GM19328 (cell line): ENCODE measurements at regions not wholly inside any gene's neighbourhood (a gene's known extent, or its start where the extent isn't known, plus 50 kb on each side); places are given as distances from the start of the nearest gene placed in this dataset.
"Not testable (repeated sequence)": the region's sequence is repeated elsewhere in the genome, so short reads cannot be mapped to it uniquely, and the experiment has no call there.

ENCODE experiments used
- ATAC-seq: cut with Tn5 transposase; IDR thresholded peaks from one replicate; pipeline ENCODE4 v1.9.1; 2021; ENCODE audit warnings: mild to moderate bottlenecking, moderate library complexity; ENCODE audit not compliant: unreplicated experiment

DNA sequence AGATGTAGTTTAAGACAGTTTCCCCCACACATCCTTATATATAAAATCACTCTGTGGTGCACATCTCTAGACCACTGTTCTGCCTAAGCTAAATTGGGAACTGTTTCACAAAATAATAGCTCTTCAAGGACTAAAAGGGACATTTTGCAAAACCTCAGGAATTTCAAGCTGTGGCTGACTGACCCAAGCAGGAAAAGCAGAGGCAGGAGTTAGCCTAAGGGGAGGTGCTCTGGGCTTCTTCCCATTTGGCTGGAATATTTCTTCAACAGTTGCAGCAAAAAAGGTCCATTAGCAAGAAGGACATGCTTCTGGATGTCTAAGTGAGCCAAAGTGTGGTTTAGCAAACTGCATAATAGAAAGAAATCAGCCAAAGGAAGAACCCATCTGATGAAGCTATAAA lies 551.2 kb upstream of the ANKRD30A start:
- ATAC-seq: no peak

- ATAC-seq: no peak
Observed at GRCh38 chr10:36573246-36573645, 552.2 kb upstream of the ANKRD30A start.

- ATAC-seq: no peak
Observed at GRCh38 chr10:36564433-36564832, 561.0 kb upstream of the ANKRD30A start.

GRCh38 chr10:36559412-36560400 lies 565.7 kb upstream of the ANKRD30A start:
- no peak for ATAC-seq

GRCh38 chr10:36556468-36556867 lies 568.9 kb upstream of the ANKRD30A start:
- no peak for ATAC-seq

GRCh38 chr10:36555036-36555435 lies 570.4 kb upstream of the ANKRD30A start:
- ATAC-seq: no peak

- ATAC-seq: no peak
Observed at GRCh38 chr10:36547965-36548364, 577.4 kb upstream of the ANKRD30A start.

GRCh38 chr10:36542493-36542892 lies 582.9 kb upstream of the ANKRD30A start:
- no peak for ATAC-seq

GRCh38 chr10:36540611-36541010 lies 584.8 kb upstream of the ANKRD30A start:
- ATAC-seq: no peak

DNA sequence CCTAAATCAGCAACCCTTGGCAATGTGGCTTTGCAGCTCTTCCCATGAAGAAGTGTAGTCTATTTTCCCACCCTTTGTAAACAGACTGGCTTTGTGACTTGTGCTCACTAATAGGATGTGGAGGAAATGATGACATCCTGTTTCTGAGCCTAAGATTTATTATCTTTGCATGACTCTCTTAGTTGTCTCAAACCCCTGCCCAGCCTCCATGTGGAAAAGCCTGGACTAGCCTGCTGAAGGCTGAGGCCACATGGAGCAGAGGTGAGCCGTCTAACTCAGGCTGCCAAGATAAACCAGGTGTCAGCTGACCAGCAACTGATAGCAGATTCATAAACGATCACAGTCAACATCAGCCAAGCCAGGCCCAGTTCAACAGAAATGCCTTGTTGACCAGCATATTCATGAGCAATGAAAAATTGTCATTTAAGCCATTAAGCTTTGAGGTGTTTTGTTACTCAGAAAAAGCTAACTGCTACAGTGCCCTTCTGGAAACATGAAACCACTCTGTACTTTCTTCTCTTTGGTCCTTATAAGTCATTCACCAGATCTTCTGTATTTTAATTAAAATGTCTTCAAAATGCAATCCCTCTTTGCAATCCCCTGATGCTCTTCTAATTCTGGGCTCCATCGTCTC lies 586.3 kb upstream of the ANKRD30A start:
- ATAC-seq: no peak

GRCh38 chr10:36534471-36535002 lies 590.9 kb upstream of the ANKRD30A start:
- ATAC-seq: peak; percentile 84

GRCh38 chr10:36533861-36534260 lies 591.5 kb upstream of the ANKRD30A start:
- ATAC-seq: no peak

DNA sequence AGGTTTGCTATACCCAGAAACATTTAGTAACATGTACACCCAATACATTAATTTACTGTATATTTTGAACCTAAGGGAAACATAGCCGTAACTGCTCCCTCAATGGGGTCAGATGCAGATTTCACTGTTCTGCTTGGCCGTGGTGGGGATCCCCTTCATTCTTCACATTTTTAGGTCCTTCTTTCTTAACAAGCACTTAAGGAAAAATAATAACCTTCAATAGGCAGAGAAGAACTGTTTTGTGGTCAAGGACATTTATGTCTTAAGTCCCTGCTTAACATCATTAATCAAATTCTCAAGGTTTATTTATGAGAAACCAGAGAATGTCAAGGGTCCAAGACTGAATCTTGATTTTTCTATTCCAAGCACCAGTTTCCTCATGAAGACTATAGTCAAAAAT lies 592.1 kb upstream of the ANKRD30A start:
- ATAC-seq: no peak

- no peak for ATAC-seq
Observed at GRCh38 chr10:36531621-36532020, 593.8 kb upstream of the ANKRD30A start.

GRCh38 chr10:36526033-36526432 lies 599.4 kb upstream of the ANKRD30A start:
- no peak for ATAC-seq

DNA sequence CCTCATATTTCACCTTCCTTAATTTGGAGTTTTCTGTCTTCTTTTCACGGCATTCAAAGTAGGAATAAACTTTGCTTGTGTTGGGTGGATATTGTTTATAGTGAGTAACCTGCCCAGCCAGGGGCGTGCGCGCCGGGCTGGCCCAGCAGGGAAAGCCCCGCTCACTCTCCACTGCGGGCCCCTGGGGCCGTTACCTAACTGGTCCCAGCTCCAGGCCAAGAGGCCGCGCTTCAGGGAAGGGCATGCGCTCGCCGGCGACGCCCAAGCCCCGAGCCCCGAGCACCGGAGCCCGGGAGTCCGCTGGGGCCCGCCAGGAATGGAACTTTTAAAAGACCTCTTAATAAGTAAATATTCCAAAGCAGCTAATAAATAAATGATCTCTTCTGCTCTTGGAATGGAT lies 601.3 kb upstream of the ANKRD30A start:
- ATAC-seq: not testable (repeated sequence)

DNA sequence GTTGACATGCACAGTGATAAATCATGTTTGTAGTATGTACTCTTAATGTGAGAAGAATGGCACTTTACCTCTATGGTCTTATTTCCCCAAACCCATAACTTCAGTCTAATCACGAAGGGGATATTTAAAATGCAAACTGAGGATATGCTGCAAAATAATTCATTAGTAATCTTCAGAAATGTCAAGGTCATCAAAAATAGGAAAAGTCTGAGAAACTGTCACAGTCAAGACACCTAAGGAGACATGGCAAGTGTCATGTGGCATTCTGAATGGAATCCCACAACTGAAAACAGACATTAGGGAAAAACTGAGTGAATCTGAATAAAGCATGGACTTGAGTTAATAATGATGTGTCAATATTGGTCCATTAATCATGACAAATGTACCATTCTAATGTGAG lies 605.5 kb upstream of the ANKRD30A start:
- no peak for ATAC-seq

DNA sequence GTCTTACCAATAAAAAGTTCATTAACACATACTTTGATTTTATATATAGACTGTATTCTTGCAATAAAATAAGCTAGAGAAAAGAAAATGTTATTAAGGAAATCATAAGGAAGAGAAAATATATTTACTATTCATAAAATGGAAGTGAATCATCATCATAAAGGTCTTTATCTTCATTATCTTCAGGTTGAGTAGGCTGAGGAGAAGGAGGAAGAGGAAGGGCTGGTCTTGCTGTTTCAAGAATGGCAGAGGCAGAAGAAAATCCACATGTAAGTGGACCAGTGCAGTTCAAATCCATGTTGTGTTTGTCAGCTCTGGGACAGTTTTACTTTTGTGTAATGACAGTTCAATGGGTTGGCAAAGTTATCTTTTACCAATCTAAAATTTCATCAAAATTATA lies 609.1 kb upstream of the ANKRD30A start:
- no peak for ATAC-seq

DNA sequence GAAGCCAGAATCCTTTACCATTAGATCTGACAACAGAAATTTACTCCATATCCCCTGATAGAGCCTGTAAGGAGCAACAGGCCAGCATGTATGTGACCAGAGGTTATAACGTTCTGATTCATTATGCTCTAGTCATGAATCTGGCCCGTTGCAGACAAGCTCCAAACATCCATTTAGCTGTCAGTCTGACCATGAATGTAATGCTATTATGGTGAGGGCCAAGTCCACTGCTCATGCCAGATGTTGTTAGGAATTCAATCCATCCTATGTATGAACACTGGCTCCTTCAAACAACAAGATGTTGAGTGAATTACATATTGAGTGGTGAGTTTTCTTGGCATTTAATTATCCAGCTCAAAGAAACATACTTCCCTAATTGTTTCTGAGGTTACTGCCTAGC lies 610.1 kb upstream of the ANKRD30A start:
- no peak for ATAC-seq

DNA sequence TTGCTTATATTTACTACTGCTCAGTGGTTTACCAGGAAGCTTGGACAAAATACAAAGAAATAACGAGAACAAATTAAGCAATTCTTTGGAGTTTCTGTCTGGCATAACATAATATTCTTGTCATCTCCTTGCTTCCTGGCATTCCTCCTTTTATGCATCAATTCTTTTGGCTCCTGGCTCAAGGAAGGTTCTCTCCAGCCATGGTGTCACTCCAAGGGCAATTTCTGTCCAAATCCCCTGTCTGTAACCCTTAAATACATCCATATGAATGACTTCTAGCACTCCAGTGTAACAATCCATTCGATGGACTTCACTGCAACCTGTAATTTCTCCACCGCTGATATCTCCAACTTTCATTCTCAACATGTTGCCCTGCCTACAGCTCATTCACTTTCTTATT lies 617.7 kb upstream of the ANKRD30A start:
- ATAC-seq: no peak

DNA sequence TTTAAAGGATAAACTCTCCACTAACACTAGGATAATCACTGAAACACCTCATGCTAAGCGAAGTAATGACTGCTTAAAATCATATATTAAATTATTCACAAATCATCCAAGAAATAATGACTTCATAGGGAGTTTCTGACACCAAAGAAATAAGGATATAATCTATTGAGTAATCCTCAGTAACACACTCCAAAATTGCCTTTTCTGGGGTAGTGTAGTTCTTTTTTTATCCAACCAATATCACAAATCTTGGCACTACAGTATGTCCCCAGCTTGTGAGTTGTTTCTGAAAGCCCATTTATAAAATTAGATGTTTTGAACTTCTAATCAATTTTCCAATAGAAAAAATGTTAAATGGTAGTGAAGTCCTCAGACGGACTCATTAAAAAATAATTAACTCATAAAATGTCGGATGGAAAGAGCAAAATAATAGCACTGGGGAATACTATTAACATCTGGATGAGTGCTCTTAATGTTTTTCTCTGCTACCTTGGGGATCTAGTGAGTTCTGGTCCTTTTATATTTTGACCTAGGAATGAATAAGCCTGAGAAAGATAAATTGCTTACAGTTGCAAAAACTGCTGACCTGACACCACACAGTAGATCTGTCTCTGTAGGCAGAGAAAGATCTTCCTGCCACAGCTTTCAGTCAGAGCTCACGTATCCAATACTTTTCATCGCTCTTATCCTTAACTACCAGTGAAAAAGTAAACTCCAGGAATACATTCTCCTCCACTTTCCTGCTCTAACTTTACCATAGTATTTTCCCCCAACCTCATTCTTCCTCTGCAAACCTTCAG lies 618.5 kb upstream of the ANKRD30A start:
- ATAC-seq: no peak
